ENCODE measurements at regions not wholly inside any gene's neighbourhood (a gene's known extent, or its start where the extent isn't known, plus 50 kb on each side); places are given as distances from the start of the nearest gene placed in this dataset.

DNA sequence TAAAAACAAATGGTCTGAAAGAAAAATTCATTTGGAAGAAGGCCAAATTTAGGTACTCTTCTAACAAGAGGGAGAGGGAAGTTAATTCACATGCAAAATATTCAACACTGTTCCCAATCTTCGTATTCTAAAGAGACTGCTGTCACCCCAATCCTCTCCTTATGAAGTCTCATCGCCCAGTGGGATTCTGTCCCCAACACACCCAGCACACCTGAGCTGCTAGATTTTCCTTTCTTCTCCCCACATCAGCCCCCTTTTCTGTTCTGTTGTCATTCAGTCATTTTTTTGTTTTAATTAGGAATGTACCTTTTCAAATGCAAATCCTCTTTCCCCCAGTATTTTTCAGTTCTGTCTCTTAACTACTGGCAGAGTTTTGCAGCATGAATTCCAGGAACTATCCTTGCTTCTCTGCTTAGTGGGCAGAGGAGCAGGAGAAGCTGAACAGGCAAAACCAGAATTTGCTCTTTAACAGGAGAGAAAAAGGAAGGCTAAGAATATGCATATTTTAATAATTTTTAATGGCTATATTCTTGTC, 366.9 kb downstream of the MAN2A1 start:
- no peak for DNase-seq
- H3K36me3 Mint-ChIP-seq (ENCODE audit: insufficient read depth): peaks cover 5% of the 10 kb centered on the region
- no peak for ATAC-seq (replicated peaks)
- H3K27me3 Mint-ChIP-seq: peaks cover 0 to 10% of the 10 kb centered on the region in 2 donors
- no peak overlapping the region for H3K27ac Mint-ChIP-seq
- H3K4me1 Mint-ChIP-seq (ENCODE audit: low read depth in 2 of 2): peaks cover 11 to 16% of the 10 kb centered on the region in 2 donors
- H3K4me3 Mint-ChIP-seq: no peak overlapping the region
- no peaks in the 10 kb centered on the region for H3K9me3 Mint-ChIP-seq

DNA sequence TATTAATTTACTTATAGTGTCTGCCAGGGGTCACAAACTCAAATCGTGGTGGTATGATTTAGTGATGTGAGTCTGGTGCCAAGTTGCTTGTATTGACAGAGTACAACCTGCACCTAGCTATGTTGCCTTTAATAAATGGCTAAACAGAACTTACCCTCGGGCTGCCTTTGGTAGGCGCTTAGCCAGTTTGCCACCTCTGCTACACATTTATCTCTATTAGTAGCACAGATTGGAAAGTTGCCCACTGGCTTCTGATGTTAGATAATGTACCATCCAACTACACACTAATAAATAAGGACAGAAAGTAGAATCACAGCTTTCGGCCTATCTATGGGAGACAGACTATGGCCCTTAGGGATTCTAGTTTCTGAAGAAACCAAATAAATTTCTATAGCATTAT, 368.4 kb downstream of the MAN2A1 start:
- Mint-ChIP-seq H3K4me1 (ENCODE audit: low read depth in 2 of 2) (peaks cover 11 to 16% of the 10 kb centered on the region in 2 donors), H3K4me3 (no peak overlapping the region), H3K27ac (no peak overlapping the region), H3K27me3 (peaks cover 0 to 10% of the 10 kb centered on the region in 2 donors), H3K9me3 (no peaks in the 10 kb centered on the region), H3K36me3 (ENCODE audit: insufficient read depth) (peaks cover 5% of the 10 kb centered on the region)
- DNase-seq (no peak), ATAC-seq (replicated peaks) (no peak)

DNA sequence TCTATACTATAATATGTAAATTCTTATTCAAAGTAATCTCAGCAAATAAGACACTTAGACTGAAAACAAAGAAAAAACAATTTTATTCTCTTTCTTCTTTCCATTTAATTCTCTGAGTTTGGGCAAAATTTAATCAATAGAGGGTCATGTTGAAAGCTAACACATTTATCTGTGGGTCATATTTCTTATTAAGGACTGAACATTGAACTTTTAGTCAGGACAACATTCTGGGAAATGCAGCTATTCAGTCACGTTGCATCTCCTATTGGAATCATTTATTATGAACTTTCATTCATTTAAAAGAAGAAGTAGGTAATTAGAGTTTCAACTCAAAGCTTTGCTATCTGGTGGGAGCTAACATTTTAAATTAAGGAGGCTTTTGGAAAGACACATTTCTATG, 372.5 kb downstream of the MAN2A1 start:
- Mint-ChIP-seq H3K4me3 (no peak overlapping the region), H3K9me3 (no peaks in the 10 kb centered on the region), H3K27ac (no peak overlapping the region), H3K36me3 (ENCODE audit: insufficient read depth) (no peaks in the 10 kb centered on the region), H3K27me3 (peaks cover 0 to 10% of the 10 kb centered on the region in 2 donors), H3K4me1 (ENCODE audit: low read depth in 2 of 2) (no peaks in the 10 kb centered on the region)
- DNase-seq: no peak
- ATAC-seq (replicated peaks): no peak

DNA sequence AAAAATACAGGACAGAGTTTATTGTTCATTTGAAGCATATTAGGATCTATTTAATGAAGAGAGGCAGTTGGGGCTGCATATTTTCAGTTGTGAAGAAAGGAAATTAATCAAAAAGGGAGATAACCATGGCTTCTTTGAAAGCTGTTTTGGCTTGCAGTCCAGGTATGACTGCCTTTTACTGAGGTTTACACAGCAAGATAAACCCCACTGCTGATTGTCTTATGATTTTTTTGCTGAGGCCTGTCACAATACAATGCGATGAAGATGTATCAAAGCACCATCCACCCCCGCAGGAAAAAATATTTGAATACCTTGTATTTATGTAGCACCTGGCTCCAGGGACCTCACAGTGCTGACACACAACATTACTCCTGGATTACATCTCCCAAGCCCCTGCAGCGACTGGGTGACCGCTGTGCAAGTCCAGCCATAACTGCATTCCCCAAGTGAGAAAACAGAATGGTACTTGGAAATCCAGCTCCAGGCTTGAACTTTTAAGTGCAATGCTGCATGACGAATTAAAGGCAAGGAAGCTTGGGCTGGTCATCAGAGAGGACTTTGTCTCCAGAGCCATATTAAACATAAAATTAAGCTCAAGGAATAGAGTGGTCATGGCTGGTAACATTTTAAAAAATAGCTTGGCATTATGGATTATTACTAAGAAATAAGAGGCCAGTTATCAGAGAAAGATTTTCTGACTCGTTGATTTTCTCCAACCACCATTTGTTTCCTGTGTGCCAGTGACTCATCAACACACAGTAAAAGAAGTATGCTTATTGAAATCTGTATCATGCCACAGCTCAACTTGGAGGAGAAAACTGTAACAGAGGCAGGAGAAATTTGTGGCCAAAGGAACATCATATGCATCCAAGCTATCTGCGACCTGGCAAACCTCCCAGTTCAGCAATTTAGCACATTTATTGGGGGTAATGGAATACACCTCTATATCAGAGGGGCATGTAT, 374.2 kb downstream of the MAN2A1 start:
- Mint-ChIP-seq H3K36me3 (ENCODE audit: insufficient read depth) (no peaks in the 10 kb centered on the region), H3K4me1 (ENCODE audit: low read depth in 2 of 2) (peaks cover 1 to 4% of the 10 kb centered on the region in 2 donors), H3K4me3 (no peak overlapping the region), H3K9me3 (no peaks in the 10 kb centered on the region), H3K27ac (no peak overlapping the region), H3K27me3 (peaks cover 0 to 10% of the 10 kb centered on the region in 2 donors)
- DNase-seq: no peak
- no peak for ATAC-seq (replicated peaks)

DNA sequence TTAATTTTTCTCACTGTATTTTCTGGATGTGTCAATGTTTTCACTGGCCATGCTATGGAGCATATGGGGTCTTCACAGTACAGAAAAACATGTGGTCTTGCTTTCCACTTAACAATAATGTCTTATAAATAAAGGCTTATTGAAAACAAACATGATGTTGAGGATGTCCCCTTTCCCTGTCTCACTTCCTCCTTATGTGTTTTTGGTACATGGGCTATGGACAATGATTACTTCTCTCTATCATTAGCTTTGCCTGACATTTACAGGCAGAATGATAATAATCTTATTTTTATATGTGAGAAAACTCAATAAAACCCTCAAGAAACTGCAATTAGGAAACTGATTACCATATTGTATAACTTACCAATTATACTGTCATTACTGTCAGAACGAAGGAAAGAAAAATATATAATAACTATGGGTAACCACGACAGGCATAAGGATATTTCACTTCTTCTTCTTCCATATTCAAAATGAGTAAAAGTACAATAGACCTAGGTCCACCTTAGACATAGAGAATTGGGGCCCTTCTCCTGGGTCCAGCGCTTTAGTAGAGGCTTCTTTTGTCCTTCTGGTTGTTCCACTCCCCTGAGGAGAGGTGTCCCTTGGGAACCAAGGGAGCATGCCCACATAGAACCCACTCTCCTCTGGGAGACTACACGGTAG, 375.0 kb downstream of the MAN2A1 start:
- no peak for ATAC-seq (replicated peaks)
- Mint-ChIP-seq H3K4me1 (ENCODE audit: low read depth in 2 of 2) (peaks cover 1 to 4% of the 10 kb centered on the region in 2 donors), H3K4me3 (no peak overlapping the region), H3K36me3 (ENCODE audit: insufficient read depth) (no peaks in the 10 kb centered on the region), H3K27me3 (peaks cover 0 to 10% of the 10 kb centered on the region in 2 donors), H3K27ac (no peak overlapping the region), H3K9me3 (peaks cover 0 to under 1% of the 10 kb centered on the region in 2 donors)
- DNase-seq: no peak

DNA sequence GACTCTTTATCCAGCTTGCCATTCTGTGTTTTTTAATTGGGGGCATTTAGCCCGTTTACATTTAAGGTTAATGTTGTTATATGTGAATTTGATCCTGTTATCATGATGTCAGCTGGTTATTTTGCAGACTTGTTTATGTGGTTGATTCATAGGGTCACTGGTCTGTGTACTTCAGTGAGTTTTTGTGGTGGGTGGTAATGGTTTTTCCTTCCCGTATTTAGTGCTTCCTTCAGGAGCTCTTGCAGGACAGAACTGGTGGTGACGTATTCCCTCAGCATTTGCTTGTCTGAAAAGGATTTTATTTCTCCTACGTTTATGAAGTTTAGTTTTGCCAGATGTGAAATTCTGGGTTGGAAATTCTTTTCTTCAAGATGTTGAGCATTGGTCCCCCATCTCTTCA, 381.1 kb downstream of the MAN2A1 start:
- Mint-ChIP-seq H3K4me1 (ENCODE audit: low read depth in 2 of 2) (peaks cover 1 to 4% of the 10 kb centered on the region in 2 donors), H3K9me3 (peaks cover 11 to 29% of the 10 kb centered on the region in 2 donors), H3K36me3 (ENCODE audit: insufficient read depth) (no peaks in the 10 kb centered on the region), H3K27me3 (peaks cover 19 to 43% of the 10 kb centered on the region in 2 donors), H3K4me3 (no peak overlapping the region), H3K27ac (no peak overlapping the region)
- DNase-seq (no peak), ATAC-seq (replicated peaks) (no peak)

DNA sequence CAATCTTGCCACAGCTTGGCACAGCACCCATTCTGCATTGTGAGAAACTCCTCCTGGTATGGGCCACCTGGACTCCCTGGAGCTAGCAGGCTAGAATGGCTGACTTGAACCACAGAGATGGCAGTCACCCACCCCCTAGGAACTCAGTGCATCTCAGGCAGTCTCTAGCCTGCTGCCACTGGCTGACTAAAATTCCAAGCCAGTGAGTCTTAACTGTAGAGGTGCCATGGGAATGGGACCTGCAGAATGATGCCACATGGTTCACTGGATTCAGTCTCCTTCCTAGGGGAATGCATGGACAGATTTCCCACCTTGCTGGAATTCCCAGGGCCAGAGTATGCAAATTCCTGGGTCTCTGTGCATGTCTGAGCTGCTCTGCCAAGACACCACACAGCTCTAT, 382.9 kb downstream of the MAN2A1 start:
- no peak overlapping the region for H3K4me3 Mint-ChIP-seq
- peaks cover 34 to 60% of the 10 kb centered on the region in 2 donors for H3K27me3 Mint-ChIP-seq
- peaks cover 0 to 1% of the 10 kb centered on the region in 2 donors for H3K4me1 Mint-ChIP-seq (ENCODE audit: low read depth in 2 of 2)
- no peak overlapping the region for H3K27ac Mint-ChIP-seq
- H3K36me3 Mint-ChIP-seq (ENCODE audit: insufficient read depth): no peaks in the 10 kb centered on the region
- DNase-seq (no peak), ATAC-seq (replicated peaks) (no peak)
- peaks cover 11 to 29% of the 10 kb centered on the region in 2 donors for H3K9me3 Mint-ChIP-seq

DNA sequence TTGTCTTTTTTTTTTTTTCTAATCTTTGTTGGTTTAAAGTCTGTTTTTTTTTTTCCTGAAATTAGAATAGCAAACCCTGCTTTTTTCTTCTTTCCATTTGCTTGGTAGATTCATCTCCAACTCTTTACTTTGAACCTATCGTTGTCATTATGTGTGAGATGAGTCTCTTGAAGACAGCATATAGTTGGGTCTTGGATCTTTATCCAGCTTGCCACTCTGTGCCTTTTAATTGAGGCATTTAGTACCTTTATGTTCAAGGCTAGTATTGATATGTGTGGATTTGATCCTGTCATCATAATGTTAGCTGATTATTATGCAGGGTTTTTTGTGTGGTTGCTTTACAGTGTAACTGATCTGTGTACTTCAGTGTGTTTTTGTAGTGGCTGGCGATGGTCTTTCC, 383.8 kb downstream of the MAN2A1 start:
- no peak for DNase-seq
- peaks cover 34 to 66% of the 10 kb centered on the region in 2 donors for H3K27me3 Mint-ChIP-seq
- no peak for ATAC-seq (replicated peaks)
- no peak overlapping the region for H3K4me3 Mint-ChIP-seq
- H3K9me3 Mint-ChIP-seq: peaks cover 11 to 29% of the 10 kb centered on the region in 2 donors
- H3K36me3 Mint-ChIP-seq (ENCODE audit: insufficient read depth): no peaks in the 10 kb centered on the region
- H3K27ac Mint-ChIP-seq: no peak overlapping the region
- H3K4me1 Mint-ChIP-seq (ENCODE audit: low read depth in 2 of 2): peaks cover 0 to under 1% of the 10 kb centered on the region in 2 donors

DNA sequence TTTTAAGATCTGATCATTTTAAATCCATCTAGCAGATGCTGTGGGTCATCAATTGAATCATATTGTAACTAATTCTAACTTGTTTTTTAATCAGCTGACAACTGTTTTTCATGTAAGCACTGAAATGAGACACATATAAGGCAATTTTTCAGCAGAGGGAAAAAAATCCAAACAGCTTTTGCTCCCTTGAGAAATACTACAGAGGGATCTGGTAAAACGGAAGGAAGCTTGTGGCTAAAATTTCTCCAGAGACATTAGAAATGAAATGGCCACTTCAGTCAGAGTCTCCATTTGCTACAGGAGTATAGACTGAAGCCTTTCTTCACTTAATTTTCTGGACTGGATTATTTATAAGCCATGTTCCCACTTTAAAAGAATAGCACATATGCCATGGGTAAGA, 385.9 kb downstream of the MAN2A1 start:
- H3K4me3 Mint-ChIP-seq: no peak overlapping the region

DNA sequence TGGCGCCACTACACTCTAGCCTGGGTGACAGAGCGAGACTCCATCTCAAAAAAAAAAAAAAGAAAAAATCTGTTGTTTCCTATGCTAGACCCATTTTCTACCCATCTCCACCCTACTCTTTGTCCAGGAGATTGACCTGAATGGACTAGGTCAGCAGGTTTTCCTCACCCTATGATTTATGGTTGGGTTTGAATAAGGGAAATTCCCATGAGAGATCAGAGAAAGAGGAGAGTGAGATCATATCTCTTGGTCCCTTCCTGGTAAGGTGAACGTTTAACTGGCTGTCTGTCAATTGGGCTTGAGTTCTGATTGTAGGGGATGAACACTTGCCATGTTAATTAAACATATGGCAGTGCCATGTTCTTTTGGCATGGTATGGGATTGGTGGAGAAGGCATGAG, 387.4 kb downstream of the MAN2A1 start:
- Mint-ChIP-seq H3K36me3 (ENCODE audit: insufficient read depth) (no peaks in the 10 kb centered on the region), H3K27me3 (peaks cover 35 to 55% of the 10 kb centered on the region in 2 donors), H3K9me3 (peaks cover 7 to 16% of the 10 kb centered on the region in 2 donors), H3K4me1 (ENCODE audit: low read depth in 2 of 2) (no peaks in the 10 kb centered on the region), H3K4me3 (no peak overlapping the region), H3K27ac (no peak overlapping the region)
- ATAC-seq (replicated peaks) (no peak), DNase-seq (no peak)

More for the DNA sequence above, 385.9 kb downstream of the MAN2A1 start:
- Mint-ChIP-seq H3K4me1 (ENCODE audit: low read depth in 2 of 2) (no peaks in the 10 kb centered on the region), H3K9me3 (peaks cover 11 to 19% of the 10 kb centered on the region in 2 donors), H3K36me3 (ENCODE audit: insufficient read depth) (no peaks in the 10 kb centered on the region), H3K27ac (no peak overlapping the region), H3K27me3 (peaks cover 34 to 66% of the 10 kb centered on the region in 2 donors)
- DNase-seq: no peak
- no peak for ATAC-seq (replicated peaks)

DNA sequence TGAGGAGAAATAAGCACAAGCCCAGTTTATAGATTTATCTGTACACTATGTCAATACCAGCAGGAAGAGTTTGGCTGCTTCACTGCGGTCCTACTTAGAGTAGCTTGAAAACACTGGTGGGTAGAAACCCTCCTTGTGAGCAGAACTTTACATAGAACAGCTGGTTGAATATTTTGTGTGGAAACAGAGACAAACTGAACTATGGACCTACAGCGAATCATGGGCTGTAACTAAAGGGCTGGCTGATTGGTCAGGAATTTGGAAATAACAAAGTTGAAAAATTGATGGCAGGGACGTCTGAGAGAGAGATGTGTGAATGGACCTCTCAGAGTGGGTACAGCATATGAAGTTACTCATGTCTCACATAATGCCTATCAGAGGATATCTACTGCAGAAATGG, 392.5 kb downstream of the MAN2A1 start:
- H3K4me3 Mint-ChIP-seq: no peak overlapping the region
- no peaks in the 10 kb centered on the region for H3K9me3 Mint-ChIP-seq
- peaks cover 17% of the 10 kb centered on the region in 2 donors for H3K27me3 Mint-ChIP-seq
- H3K36me3 Mint-ChIP-seq (ENCODE audit: insufficient read depth): no peaks in the 10 kb centered on the region
- ATAC-seq (replicated peaks) (no peak), DNase-seq (no peak)
- H3K27ac Mint-ChIP-seq: no peak overlapping the region
- H3K4me1 Mint-ChIP-seq (ENCODE audit: low read depth in 2 of 2): no peaks in the 10 kb centered on the region

DNA sequence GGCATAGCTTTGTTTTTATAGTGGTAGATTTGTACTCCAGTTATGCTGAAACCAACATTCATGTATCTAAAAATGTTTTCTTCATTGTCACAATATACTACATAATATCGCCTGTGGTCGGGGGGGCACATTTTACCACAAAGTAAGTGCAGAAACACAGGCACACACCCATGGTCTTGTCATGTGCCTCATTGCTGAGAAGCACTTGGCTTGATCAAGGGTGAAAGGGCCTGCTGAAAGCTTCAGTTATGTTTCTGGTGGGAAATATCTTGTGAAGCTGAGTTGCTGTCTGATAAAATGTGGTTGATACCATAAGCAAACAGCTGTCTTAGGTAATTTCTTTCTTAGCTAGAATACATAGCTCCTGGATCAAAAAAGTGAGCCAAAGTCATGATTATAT, 393.1 kb downstream of the MAN2A1 start:
- no peak for DNase-seq
- Mint-ChIP-seq H3K36me3 (ENCODE audit: insufficient read depth) (no peaks in the 10 kb centered on the region), H3K27me3 (peaks cover 10 to 12% of the 10 kb centered on the region in 2 donors), H3K4me1 (ENCODE audit: low read depth in 2 of 2) (no peaks in the 10 kb centered on the region), H3K27ac (no peak overlapping the region), H3K9me3 (no peaks in the 10 kb centered on the region), H3K4me3 (no peak overlapping the region)
- ATAC-seq (replicated peaks): no peak

DNA sequence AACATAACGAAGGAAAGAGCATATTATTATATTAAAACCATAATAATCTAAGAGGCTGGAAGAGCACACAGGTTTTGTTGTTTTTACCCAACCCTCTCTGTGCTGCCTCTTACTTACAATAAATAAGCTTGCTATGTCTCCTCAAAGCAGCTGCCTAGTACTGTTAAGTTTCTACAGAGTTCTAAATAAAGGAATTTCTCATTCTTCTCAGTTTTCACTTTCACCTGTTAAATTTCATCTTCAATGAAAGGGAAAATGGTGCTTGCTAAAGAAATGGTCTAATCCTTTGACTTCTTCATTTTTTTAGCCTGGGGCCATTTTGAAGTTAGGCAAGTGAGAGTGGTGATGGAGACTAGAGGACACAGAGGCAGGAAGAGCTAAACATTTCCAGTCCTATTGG, 396.1 kb downstream of the MAN2A1 start:
- Mint-ChIP-seq H3K36me3 (ENCODE audit: insufficient read depth) (no peaks in the 10 kb centered on the region), H3K4me1 (ENCODE audit: low read depth in 2 of 2) (no peaks in the 10 kb centered on the region), H3K27ac (no peak overlapping the region), H3K9me3 (no peaks in the 10 kb centered on the region), H3K27me3 (peaks cover 6 to 12% of the 10 kb centered on the region in 2 donors), H3K4me3 (no peak overlapping the region)
- DNase-seq (no peak), ATAC-seq (replicated peaks) (no peak)
